ENCODE measurements at regions not wholly inside any gene's neighbourhood (a gene's known extent, or its start where the extent isn't known, plus 50 kb on each side); places are given as distances from the start of the nearest gene placed in this dataset.
"Not testable (repeated sequence)": the region's sequence is repeated elsewhere in the genome, so short reads cannot be mapped to it uniquely, and the experiment has no call there.

DNA sequence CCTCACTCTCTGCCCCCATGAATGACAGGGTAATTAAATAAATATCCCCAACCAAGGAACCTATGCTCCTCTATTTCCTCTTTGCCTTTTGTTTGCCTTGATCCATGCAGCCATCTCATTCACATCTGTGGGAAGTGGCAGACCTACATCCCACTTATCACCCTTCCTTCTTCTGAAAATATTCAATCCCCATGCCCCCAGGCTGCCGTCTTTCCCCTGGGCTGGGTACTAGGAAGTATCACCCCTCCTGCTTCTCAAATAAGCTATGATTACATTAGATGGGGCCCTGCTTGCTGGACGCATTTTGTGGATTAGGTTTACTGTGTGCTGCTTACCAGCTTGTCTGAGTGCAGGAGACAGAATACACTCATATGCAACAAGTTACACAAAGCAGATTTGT is 670.2 kb upstream of the TPTE start:
- TF ChIP-seq, protein P1, sequence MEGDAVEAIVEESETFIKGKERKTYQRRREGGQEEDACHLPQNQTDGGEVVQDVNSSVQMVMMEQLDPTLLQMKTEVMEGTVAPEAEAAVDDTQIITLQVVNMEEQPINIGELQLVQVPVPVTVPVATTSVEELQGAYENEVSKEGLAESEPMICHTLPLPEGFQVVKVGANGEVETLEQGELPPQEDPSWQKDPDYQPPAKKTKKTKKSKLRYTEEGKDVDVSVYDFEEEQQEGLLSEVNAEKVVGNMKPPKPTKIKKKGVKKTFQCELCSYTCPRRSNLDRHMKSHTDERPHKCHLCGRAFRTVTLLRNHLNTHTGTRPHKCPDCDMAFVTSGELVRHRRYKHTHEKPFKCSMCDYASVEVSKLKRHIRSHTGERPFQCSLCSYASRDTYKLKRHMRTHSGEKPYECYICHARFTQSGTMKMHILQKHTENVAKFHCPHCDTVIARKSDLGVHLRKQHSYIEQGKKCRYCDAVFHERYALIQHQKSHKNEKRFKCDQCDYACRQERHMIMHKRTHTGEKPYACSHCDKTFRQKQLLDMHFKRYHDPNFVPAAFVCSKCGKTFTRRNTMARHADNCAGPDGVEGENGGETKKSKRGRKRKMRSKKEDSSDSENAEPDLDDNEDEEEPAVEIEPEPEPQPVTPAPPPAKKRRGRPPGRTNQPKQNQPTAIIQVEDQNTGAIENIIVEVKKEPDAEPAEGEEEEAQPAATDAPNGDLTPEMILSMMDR (IDR thresholded peaks at IDR 0.05): not testable (repeated sequence)
- not testable (repeated sequence) for TF ChIP-seq POLR2A, EP300 (IDR thresholded peaks at IDR 0.05)

Data from stomach (tissue), 4 donors.